ENCODE measurements at regions not wholly inside any gene's neighbourhood (a gene's known extent, or its start where the extent isn't known, plus 50 kb on each side); places are given as distances from the start of the nearest gene placed in this dataset.
"Not testable (repeated sequence)": the region's sequence is repeated elsewhere in the genome, so short reads cannot be mapped to it uniquely, and the experiment has no call there.

DNA sequence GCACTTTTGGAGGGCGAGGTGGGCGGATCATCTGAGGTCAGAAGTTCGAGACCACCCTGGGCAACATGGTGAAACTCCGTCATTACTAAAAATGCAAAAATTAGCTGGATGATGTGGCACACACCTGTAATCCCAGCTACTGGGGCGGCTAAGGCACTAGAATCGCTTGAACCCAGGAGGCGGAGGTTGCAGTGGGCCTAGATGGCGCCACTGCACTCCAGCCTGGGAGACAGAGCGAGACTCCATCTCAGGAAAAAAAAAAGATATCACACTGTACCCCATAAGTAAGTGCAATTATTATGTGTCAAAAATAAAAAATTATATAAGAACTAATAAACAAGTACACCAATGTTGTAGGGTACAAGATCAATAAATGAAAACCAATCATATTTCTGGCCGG, 200.0 kb downstream of the CDRT15L2 start:
- in situ Hi-C loops (cut with HindIII; ENCODE audit: low pct_ligation_motif_present, low sequenced_read_pairs), result no loop called here
- Histone ChIP-seq H3K36me3 (replicated peaks) (no peaks in the 10 kb centered on the region), H3K4me3 (ENCODE audit: low read depth, low read length) (no peak overlapping the region), H3K27ac (no peak overlapping the region), H3K27me3 (replicated peaks) (peaks cover 2% of the 10 kb centered on the region)
- DNase-seq, result no peak
- TF ChIP-seq, protein P1, sequence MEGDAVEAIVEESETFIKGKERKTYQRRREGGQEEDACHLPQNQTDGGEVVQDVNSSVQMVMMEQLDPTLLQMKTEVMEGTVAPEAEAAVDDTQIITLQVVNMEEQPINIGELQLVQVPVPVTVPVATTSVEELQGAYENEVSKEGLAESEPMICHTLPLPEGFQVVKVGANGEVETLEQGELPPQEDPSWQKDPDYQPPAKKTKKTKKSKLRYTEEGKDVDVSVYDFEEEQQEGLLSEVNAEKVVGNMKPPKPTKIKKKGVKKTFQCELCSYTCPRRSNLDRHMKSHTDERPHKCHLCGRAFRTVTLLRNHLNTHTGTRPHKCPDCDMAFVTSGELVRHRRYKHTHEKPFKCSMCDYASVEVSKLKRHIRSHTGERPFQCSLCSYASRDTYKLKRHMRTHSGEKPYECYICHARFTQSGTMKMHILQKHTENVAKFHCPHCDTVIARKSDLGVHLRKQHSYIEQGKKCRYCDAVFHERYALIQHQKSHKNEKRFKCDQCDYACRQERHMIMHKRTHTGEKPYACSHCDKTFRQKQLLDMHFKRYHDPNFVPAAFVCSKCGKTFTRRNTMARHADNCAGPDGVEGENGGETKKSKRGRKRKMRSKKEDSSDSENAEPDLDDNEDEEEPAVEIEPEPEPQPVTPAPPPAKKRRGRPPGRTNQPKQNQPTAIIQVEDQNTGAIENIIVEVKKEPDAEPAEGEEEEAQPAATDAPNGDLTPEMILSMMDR (IDR thresholded peaks at IDR 0.05; ENCODE audit: low read depth, low read length, missing control alignments), result no peak

DNA sequence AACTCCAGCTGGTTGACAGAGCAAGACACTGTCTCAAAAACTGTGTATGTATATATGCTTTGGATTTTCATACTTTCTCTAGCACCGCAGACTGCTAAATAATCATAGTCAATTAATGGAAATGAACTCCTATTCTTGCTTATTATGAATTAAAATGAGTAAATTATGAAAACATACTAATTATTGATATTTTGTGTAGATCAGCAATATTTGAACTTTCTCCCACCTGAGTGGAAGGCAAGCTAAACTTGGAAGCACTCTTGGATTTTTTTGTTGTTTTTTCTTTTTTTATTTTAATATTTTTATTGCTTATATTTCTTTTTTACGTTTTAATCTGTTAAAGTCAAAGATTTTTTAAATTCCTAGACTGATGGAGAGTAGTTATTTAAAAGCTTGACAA, 201.7 kb downstream of the CDRT15L2 start:
- H3K36me3 ChIP-seq (replicated peaks), result no peaks in the 10 kb centered on the region
- in situ Hi-C loops (cut with HindIII; ENCODE audit: low pct_ligation_motif_present, low sequenced_read_pairs), result no loop called here
- DNase-seq, result no peak
- no peak overlapping the region for H3K4me3 ChIP-seq (ENCODE audit: low read depth, low read length)
- peaks cover 5% of the 10 kb centered on the region for H3K27me3 ChIP-seq (replicated peaks)
- no peak overlapping the region for H3K27ac ChIP-seq
- TF ChIP-seq, protein P1 (IDR thresholded peaks at IDR 0.05; ENCODE audit: low read depth, low read length, missing control alignments), result no peak

DNA sequence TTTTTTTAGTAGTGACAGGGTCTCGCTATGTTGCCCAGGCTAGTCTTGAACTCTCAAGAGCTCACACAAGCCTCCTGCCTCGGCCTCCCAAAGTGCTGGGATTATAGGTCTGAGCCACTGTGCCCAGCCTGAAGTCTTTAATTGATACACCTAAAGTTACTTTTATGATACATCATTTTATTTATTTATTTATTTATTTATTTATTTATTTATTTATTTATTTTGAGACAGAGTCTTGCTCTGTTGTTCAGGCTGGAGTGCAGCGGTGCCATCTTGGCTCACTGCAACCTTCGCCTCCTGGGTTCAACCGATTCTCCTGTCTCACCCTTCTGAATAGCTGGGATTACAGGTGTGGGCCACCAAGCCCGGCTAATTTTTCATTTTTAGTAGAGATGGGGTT, 202.3 kb downstream of the CDRT15L2 start:
- H3K27me3 ChIP-seq (replicated peaks); DNase-seq; H3K27ac ChIP-seq; in situ Hi-C loops (cut with HindIII; ENCODE audit: low pct_ligation_motif_present, low sequenced_read_pairs); H3K4me3 ChIP-seq (ENCODE audit: low read depth, low read length); H3K36me3 ChIP-seq (replicated peaks): not testable (repeated sequence)

DNA sequence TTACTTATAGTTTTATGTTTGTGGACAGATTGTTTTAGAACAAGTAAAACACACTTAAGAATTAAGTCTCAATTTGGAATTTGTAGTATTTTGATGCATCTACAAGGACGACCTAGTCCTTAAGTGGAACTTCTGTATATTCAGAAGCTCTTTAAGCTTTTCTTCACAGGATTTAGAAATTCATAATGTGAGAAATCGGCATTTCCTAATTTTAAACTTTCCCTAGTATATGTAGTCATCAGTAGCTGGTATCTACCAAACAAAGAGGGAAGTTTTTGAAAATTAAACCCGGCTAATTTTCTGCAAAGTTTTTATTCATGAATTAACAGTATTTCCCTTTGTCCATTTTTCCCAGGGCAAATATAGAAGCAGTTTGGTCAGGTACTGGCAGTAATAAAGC, 203.6 kb downstream of the CDRT15L2 start:
- TF ChIP-seq, protein P1 (IDR thresholded peaks at IDR 0.05; ENCODE audit: low read depth, low read length, missing control alignments), result no peak
- Histone ChIP-seq H3K27ac (no peak overlapping the region), H3K36me3 (replicated peaks) (no peaks in the 10 kb centered on the region), H3K4me3 (ENCODE audit: low read depth, low read length) (no peak overlapping the region), H3K27me3 (replicated peaks) (peaks cover 5% of the 10 kb centered on the region)
- DNase-seq, result no peak
- in situ Hi-C loops (cut with HindIII; ENCODE audit: low pct_ligation_motif_present, low sequenced_read_pairs), result no loop called here

DNA sequence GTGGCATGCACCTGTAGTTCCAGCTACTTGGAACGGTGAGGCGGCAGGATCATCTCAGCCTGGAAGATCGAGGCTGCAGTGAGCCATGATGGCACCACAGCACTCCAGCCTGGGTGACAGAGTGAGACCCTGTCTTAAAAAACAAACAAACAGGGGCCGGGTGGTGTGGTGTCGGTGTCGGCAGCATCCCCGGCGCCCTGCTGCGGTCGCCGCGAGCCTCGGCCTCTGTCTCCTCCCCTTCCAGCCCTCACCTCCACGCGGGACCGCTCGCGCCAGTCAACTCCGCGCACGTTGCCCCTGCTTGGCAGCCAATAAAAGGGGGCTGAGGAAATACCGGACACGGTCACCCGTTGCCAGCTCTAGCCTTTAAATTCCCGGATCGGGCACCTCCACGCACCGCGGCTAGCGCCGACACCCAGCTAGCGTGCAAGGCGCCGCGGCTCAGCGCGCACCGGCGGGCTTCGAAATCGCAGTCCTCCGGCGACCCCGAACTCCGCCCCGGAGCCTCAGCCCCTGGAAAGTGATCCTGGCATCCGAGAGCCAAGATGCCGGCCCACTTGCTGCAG, 204.7 kb downstream of the CDRT15L2 start:
- in situ Hi-C loops (cut with HindIII; ENCODE audit: low pct_ligation_motif_present, low sequenced_read_pairs), result no loop called here
- DNase-seq, result no peak
- H3K4me3 ChIP-seq (ENCODE audit: low read depth, low read length), result no peak overlapping the region
- TF ChIP-seq, protein P1 (IDR thresholded peaks at IDR 0.05; ENCODE audit: low read depth, low read length, missing control alignments), result no peak
- no peaks in the 10 kb centered on the region for H3K36me3 ChIP-seq (replicated peaks)
- peaks cover 5% of the 10 kb centered on the region for H3K27me3 ChIP-seq (replicated peaks)
- no peak overlapping the region for H3K27ac ChIP-seq

DNA sequence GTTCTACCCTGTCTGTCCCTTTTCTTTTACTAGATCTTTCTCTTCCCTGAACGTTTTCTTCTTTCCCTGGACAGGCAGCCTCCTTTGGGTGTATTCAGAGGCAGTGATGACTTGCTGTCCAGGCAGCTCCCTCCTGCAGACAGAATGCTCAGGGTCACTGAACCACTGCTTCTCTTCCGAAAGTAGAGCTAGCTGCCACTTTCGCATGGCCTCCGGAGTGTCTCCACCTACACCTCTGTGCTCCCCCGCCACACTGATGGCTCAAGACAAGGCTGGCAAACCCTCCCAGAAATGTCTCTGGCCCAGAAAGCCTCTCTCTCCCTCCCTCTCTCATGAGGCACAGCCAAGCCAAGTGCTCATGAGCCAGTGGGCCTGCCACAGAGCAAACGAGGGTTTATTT, 207.8 kb downstream of the CDRT15L2 start:
- Histone ChIP-seq H3K4me3 (ENCODE audit: low read depth, low read length) (no peak overlapping the region), H3K36me3 (replicated peaks) (no peaks in the 10 kb centered on the region), H3K27ac (no peak overlapping the region), H3K27me3 (replicated peaks) (peaks cover 5% of the 10 kb centered on the region)
- DNase-seq, result no peak
- in situ Hi-C loops (cut with HindIII; ENCODE audit: low pct_ligation_motif_present, low sequenced_read_pairs), result no loop called here
- TF ChIP-seq, protein P1 (IDR thresholded peaks at IDR 0.05; ENCODE audit: low read depth, low read length, missing control alignments), result no peak

Measured in brain microvascular endothelial cell (primary cell).